ENCODE measurements at regions not wholly inside any gene's neighbourhood (a gene's known extent, or its start where the extent isn't known, plus 50 kb on each side); places are given as distances from the start of the nearest gene placed in this dataset.

GRCh38 chr2:77937366-77937765 lies 415.2 kb upstream of the LRRTM4 start:
- Histone ChIP-seq H3K9me3 (no peaks in the 10 kb centered on the region), H3K27ac (no peak overlapping the region), H3K4me1 (no peaks in the 10 kb centered on the region), H3K27me3 (no peaks in the 10 kb centered on the region), H3K4me3 (no peak overlapping the region), H3K36me3 (no peaks in the 10 kb centered on the region)
- DNase-seq (ENCODE audit: low spot score) = no peak
- TF ChIP-seq CTCF (IDR thresholded peaks at IDR 0.05) = no peak

GRCh38 chr2:77938462-77938861 lies 416.3 kb upstream of the LRRTM4 start:
- DNase-seq (ENCODE audit: low spot score) = no peak
- no peak overlapping the region for H3K4me3 ChIP-seq
- no peaks in the 10 kb centered on the region for H3K4me1 ChIP-seq
- H3K9me3 ChIP-seq = no peaks in the 10 kb centered on the region
- H3K27ac ChIP-seq = no peak overlapping the region
- H3K27me3 ChIP-seq = no peaks in the 10 kb centered on the region
- H3K36me3 ChIP-seq = no peaks in the 10 kb centered on the region
- TF ChIP-seq CTCF (IDR thresholded peaks at IDR 0.05) = no peak

GRCh38 chr2:77939370-77939769 lies 417.2 kb upstream of the LRRTM4 start:
- Histone ChIP-seq H3K36me3 (no peaks in the 10 kb centered on the region), H3K27ac (no peak overlapping the region), H3K4me3 (no peak overlapping the region), H3K27me3 (no peaks in the 10 kb centered on the region), H3K4me1 (no peaks in the 10 kb centered on the region), H3K9me3 (no peaks in the 10 kb centered on the region)
- no peak for TF ChIP-seq CTCF (IDR thresholded peaks at IDR 0.05)
- no peak for DNase-seq (ENCODE audit: low spot score)

- no peaks in the 10 kb centered on the region for H3K36me3 ChIP-seq
- no peak overlapping the region for H3K27ac ChIP-seq
- H3K9me3 ChIP-seq = no peaks in the 10 kb centered on the region
- H3K4me1 ChIP-seq = no peaks in the 10 kb centered on the region
- no peak overlapping the region for H3K4me3 ChIP-seq
- DNase-seq (ENCODE audit: low spot score) = no peak
- no peaks in the 10 kb centered on the region for H3K27me3 ChIP-seq
- no peak for TF ChIP-seq CTCF (IDR thresholded peaks at IDR 0.05)
Observed at GRCh38 chr2:77939801-77940200, 417.6 kb upstream of the LRRTM4 start.

- Histone ChIP-seq H3K4me1 (no peaks in the 10 kb centered on the region), H3K27ac (no peak overlapping the region), H3K9me3 (no peaks in the 10 kb centered on the region), H3K27me3 (no peaks in the 10 kb centered on the region), H3K36me3 (no peaks in the 10 kb centered on the region), H3K4me3 (no peak overlapping the region)
- no peak for DNase-seq (ENCODE audit: low spot score)
- TF ChIP-seq CTCF (IDR thresholded peaks at IDR 0.05) = no peak
Observed at GRCh38 chr2:77954931-77955330, 432.8 kb upstream of the LRRTM4 start.

GRCh38 chr2:77962943-77963342 lies 440.8 kb upstream of the LRRTM4 start:
- no peak for DNase-seq (ENCODE audit: low spot score)
- Histone ChIP-seq H3K27ac (no peak overlapping the region), H3K4me3 (no peak overlapping the region), H3K36me3 (no peaks in the 10 kb centered on the region), H3K27me3 (no peaks in the 10 kb centered on the region), H3K4me1 (no peaks in the 10 kb centered on the region), H3K9me3 (no peaks in the 10 kb centered on the region)
- TF ChIP-seq CTCF (IDR thresholded peaks at IDR 0.05) = no peak

Measured in right atrium auricular region (tissue), 2 donors.